Vagina (tissue), 2 donors: ENCODE measurements at regions not wholly inside any gene's neighbourhood (a gene's known extent, or its start where the extent isn't known, plus 50 kb on each side); places are given as distances from the start of the nearest gene placed in this dataset.

Experiments
- DNase-seq, 2 donors: peaks; one replicate each; pipeline ENCODE4 v3.0.0-alpha.2; 2017; ENCODE audit errors: extremely low spot score in 2 of 2
- H3K27ac ChIP-seq: fragments of 200-600 bp; sonication (generic); one replicate; pipeline ENCODE4 v1.5.1; 2019
- H3K27me3 ChIP-seq: fragments of 200-600 bp; sonication (generic); one replicate; pipeline ENCODE4 v1.5.1; 2019
- H3K36me3 ChIP-seq, 2 donors: fragments of 200-600 bp; sonication (generic); one replicate each; pipeline ENCODE4 v1.5.1; 2017 to 2019
- H3K4me1 ChIP-seq: fragments of 200-600 bp; sonication (generic); one replicate; pipeline ENCODE4 v1.5.1; 2019
- H3K4me3 ChIP-seq, 2 donors: fragments of 200-600 bp; sonication (generic); 1 replicate in 1 of 2; 2 replicates in 1 of 2; pipeline ENCODE4 v1.5.1; 2016 to 2019
- H3K9me3 ChIP-seq: fragments of 200-600 bp; sonication (generic); one replicate; pipeline ENCODE4 v1.5.1; 2019
- CTCF ChIP-seq, 3 experiments: fragments of 450-650 bp in 2 of 3; fragments of 200-600 bp in 1 of 3; sonication (generic) in 1 of 3; IDR thresholded peaks; one replicate each; pipeline ENCODE4 v1.5.1; 2017 to 2019; ENCODE audit warnings: antibody characterized with exemption in 3 of 3, mild to moderate bottlenecking in 2 of 3, moderate library complexity in 2 of 3
- POLR2A ChIP-seq, 2 donors: fragments of 450-650 bp; IDR thresholded peaks; one replicate each; pipeline ENCODE4 v1.6.1; 2017; ENCODE audit warnings: antibody characterized with exemption in 2 of 2, mild to moderate bottlenecking in 2 of 2, moderate library complexity in 2 of 2
- POLR2AphosphoS5 ChIP-seq, 2 donors: sonication (generic); formaldehyde crosslinking; IDR thresholded peaks; one replicate each; pipeline ENCODE4 v1.9.0; 2017; ENCODE audit warnings: antibody characterized with exemption in 2 of 2, mild to moderate bottlenecking in 2 of 2, low read depth in 1 of 2; ENCODE audit not compliant: insufficient read depth in 1 of 2
- intact Hi-C: fragments of 100-400 bp; cut with DNase I; formaldehyde crosslinking; loops from one replicate; pipeline ENCODE4 v1.15.1; 2023

GRCh38 chr5:91712718-91713117, 329.6 kb upstream of the ARRDC3 start:
- H3K27ac ChIP-seq, result no peak overlapping the region
- intact Hi-C loops, result no loop called here
- no peaks in the 10 kb centered on the region for H3K36me3 ChIP-seq
- no peaks in the 10 kb centered on the region for H3K27me3 ChIP-seq
- no peaks in the 10 kb centered on the region for H3K4me1 ChIP-seq
- TF ChIP-seq CTCF (IDR thresholded peaks at IDR 0.05), result no peak
- no peak for TF ChIP-seq POLR2AphosphoS5 (IDR thresholded peaks at IDR 0.05; ENCODE audit: insufficient read depth in 1 of 2, low read depth in 1 of 2)
- TF ChIP-seq POLR2A (IDR thresholded peaks at IDR 0.05), result no peak
- DNase-seq, result no peak
- no peak overlapping the region for H3K4me3 ChIP-seq
- H3K9me3 ChIP-seq, result no peaks in the 10 kb centered on the region

GRCh38 chr5:91707521-91707841, 324.4 kb upstream of the ARRDC3 start:
- no peaks in the 10 kb centered on the region for H3K9me3 ChIP-seq
- H3K36me3 ChIP-seq, result no peaks in the 10 kb centered on the region
- no peaks in the 10 kb centered on the region for H3K27me3 ChIP-seq
- DNase-seq, result no peak
- no peak overlapping the region for H3K4me3 ChIP-seq
- no peaks in the 10 kb centered on the region for H3K4me1 ChIP-seq
- H3K27ac ChIP-seq, result no peak overlapping the region
- intact Hi-C loops, result no loop called here
- TF ChIP-seq POLR2A (IDR thresholded peaks at IDR 0.05) (no peak), CTCF (IDR thresholded peaks at IDR 0.05) (no peak), POLR2AphosphoS5 (IDR thresholded peaks at IDR 0.05; ENCODE audit: insufficient read depth in 1 of 2, low read depth in 1 of 2) (no peak)

- Histone ChIP-seq H3K9me3 (no peaks in the 10 kb centered on the region), H3K4me3 (no peak overlapping the region), H3K27me3 (no peaks in the 10 kb centered on the region), H3K27ac (no peak overlapping the region), H3K4me1 (no peaks in the 10 kb centered on the region), H3K36me3 (no peaks in the 10 kb centered on the region)
- TF ChIP-seq POLR2AphosphoS5 (IDR thresholded peaks at IDR 0.05; ENCODE audit: insufficient read depth in 1 of 2, low read depth in 1 of 2) (no peak), CTCF (IDR thresholded peaks at IDR 0.05) (no peak), POLR2A (IDR thresholded peaks at IDR 0.05) (no peak)
- intact Hi-C loops, result no loop called here
- no peak for DNase-seq
These were observed 323.8 kb upstream of the ARRDC3 start for GRCh38 chr5:91706785-91707520.

GRCh38 chr5:91703128-91703527, 320.0 kb upstream of the ARRDC3 start:
- Histone ChIP-seq H3K36me3 (no peaks in the 10 kb centered on the region), H3K27ac (no peak overlapping the region), H3K4me3 (no peak overlapping the region), H3K9me3 (no peaks in the 10 kb centered on the region), H3K4me1 (no peaks in the 10 kb centered on the region), H3K27me3 (no peaks in the 10 kb centered on the region)
- intact Hi-C loops, result no loop called here
- TF ChIP-seq CTCF (IDR thresholded peaks at IDR 0.05) (no peak), POLR2AphosphoS5 (IDR thresholded peaks at IDR 0.05; ENCODE audit: insufficient read depth in 1 of 2, low read depth in 1 of 2) (no peak), POLR2A (IDR thresholded peaks at IDR 0.05) (no peak)
- no peak for DNase-seq

- intact Hi-C loops, result no loop called here
- no peak for TF ChIP-seq POLR2AphosphoS5 (IDR thresholded peaks at IDR 0.05; ENCODE audit: insufficient read depth in 1 of 2, low read depth in 1 of 2)
- TF ChIP-seq CTCF (IDR thresholded peaks at IDR 0.05), result no peak
- Histone ChIP-seq H3K27me3 (no peaks in the 10 kb centered on the region), H3K4me3 (no peak overlapping the region), H3K4me1 (no peaks in the 10 kb centered on the region), H3K27ac (no peak overlapping the region), H3K36me3 (no peaks in the 10 kb centered on the region), H3K9me3 (no peaks in the 10 kb centered on the region)
- no peak for DNase-seq
These were observed 316.3 kb upstream of the ARRDC3 start for GRCh38 chr5:91699429-91699828.
